GM18867 (cell line): ENCODE measurements at regions not wholly inside any gene's neighbourhood (a gene's known extent, or its start where the extent isn't known, plus 50 kb on each side); places are given as distances from the start of the nearest gene placed in this dataset.
A peak's percentile ranks its signal among the peaks of the same experiment; 100 is the strongest.
"Not testable (repeated sequence)": the region's sequence is repeated elsewhere in the genome, so short reads cannot be mapped to it uniquely, and the experiment has no call there.

Experiments
- ATAC-seq: cut with Tn5 transposase; IDR thresholded peaks from one replicate; pipeline ENCODE4 v1.9.1; 2021; ENCODE audit warnings: mild to moderate bottlenecking, moderate library complexity; ENCODE audit not compliant: unreplicated experiment

DNA sequence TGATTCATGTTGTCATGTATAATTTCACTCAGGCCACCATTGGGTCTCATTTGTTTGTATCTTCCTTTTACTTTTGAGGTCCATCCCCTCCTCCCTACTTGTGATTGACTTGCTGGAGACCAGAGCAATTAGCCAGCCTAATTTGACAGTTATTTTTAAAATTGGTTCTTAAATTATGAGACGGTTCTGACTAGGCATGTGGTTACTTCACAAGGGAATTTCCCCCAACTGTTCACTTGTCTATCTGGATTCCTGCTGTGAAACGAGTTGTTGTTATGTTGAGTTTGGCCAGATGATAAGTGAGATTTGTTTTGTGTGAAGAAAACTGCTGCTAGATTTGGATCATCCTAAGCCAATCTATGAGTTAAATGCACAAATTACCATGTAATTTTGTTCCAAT is 359.1 kb downstream of the BARHL2 start:
- peak; percentile 65 for ATAC-seq

DNA sequence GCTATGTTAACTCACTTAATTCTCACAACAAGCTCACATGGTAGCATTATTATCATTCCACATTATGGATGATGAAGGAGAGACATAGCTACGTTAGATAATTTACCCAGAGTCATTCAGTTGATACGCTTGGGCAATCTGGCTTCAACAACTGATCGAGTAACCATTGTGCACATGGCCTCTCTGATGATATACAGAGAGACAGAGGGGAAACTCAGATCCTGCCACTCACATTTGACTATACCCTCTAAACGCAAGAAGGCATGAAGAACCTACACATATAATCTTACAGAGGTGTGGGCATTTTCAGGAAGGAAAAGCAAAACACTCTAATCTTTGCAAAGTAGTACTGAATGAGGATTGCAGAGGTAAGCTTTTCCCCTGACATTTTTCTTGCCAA is 360.1 kb downstream of the BARHL2 start:
- ATAC-seq: peak; percentile 49

DNA sequence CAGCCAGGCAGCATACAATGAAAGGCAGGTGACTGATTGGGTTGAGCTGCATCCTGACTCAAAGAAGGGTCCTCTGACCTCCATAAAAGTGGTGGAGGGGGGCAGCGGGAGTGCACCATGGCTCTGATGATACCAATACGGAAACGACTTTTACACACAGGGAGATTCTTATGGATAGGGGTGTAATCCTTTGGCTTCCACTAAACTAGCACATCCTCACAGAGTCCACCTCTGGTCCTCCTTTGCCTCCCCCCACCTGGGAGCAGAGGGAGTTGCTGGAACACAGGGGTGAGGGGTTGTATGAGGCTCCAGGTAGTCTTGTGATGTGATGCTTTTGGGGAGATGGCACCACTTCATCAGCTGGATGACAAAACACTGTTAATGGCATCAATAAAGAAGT is 361.0 kb downstream of the BARHL2 start:
- ATAC-seq: no peak

DNA sequence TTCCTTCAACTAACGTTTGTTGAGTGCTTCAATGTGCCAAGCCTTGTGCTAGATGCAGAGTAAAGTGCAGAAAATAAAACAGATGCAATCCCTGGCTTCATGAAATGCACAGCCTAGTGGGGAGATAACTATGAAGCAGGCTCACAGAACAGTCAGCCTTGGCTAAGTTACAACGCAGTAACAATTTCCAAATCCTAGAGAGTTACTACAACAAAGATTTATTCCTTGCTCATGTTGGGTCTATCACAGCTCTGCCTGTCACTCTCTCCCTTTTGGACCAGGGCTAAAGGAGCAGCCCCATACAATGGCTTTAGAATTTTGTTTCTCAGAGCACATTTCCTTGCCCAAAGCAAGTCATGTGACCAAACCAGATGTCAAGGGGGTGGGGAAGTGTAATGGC is 359.8 kb downstream of the ZNF326 start:
- no peak for ATAC-seq

DNA sequence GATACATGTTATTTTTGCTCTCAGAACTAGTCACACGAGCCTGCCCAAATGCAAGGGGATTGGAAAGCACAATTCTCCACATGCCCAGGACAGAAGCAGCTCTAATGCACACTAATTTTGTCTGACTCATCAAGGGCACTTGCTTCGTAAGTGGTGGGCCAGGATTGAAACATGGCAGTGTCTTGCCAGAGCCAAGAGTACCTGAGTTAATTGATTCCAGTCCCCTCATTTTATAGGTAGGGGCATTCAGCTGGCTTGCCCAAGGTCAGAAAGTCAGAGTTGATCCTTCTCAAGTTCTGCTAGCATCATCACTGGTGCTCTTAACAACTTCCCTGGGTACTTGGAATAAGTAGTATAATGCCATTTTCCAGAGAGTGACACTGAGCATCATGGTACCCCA is 356.1 kb downstream of the ZNF326 start:
- no peak for ATAC-seq

DNA sequence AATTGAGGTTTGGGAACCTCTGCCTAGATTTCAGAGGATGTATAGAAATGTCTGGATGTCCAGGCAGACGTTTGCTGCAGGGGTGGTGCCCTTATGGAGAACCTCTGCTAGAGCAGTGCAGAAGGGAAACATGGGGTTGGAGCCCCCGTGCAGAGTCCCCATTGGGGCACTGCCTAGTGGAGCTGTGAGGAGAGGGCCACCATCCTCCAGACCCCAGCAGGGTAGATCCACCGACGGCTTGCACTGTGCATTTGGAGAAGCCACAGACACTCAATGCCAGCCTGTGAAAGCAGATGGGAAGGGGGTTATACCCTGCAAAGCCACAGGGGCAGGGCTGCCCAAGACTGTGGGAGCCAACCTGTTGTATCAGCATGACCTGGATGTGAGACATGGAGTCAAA is 354.6 kb downstream of the ZNF326 start:
- no peak for ATAC-seq

DNA sequence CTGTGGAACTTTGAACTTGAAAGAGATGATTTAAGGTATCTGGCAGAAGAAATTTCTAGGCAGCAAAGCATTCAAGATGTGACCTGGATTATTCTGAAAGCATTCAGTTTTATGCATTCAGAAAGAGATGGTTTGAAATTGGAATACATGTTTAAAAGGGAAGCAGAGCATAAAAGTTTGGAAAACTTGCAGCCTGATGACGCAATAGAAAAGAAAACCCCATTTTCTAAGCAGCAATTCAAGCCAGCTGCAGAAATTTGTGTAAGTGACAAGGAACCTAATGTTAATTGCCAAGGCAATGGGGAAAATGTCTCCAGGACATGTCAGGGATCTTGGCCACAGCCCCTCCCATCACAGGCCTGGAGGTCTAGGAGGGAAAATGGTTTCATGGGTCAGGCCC is 354.0 kb downstream of the ZNF326 start:
- ATAC-seq: no peak

DNA sequence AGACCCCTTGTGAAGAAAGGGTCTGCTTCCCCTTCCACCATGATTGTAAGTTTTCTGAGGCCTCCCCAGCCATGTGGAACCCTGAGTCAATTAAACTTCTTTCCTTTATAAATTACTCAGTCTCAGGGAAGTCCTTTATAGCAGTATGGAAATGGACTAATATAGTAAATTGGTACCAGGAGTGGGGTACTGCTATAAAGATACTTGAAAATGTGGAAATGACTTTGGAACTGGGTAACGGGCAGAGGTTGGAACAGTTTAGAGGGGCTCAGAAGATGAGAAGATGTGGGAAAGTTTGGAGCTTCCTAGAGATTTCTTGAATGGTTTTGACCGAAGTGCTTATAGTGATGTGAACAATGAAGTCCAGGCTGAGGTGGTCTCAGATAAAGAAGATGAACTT is 353.5 kb downstream of the ZNF326 start:
- not testable (repeated sequence) for ATAC-seq

DNA sequence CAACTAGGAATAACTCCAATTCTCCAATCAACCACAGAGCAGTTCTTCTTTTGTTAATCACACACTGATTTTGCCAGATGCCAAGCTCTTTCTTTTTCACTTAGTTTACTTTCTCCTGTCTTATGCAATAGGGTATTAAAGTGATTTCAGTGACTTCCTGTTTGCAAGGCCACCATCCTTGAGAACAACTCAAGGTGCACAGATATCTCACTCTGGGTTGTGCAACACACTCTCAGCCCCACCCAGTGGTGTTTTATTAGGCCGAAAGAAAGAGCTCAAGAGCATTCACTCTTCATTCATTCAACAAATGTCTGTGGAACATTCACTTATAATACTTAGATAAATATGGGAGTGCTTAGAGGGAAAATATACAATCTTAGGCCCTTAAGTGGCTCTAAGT is 352.5 kb downstream of the ZNF326 start:
- ATAC-seq: no peak

DNA sequence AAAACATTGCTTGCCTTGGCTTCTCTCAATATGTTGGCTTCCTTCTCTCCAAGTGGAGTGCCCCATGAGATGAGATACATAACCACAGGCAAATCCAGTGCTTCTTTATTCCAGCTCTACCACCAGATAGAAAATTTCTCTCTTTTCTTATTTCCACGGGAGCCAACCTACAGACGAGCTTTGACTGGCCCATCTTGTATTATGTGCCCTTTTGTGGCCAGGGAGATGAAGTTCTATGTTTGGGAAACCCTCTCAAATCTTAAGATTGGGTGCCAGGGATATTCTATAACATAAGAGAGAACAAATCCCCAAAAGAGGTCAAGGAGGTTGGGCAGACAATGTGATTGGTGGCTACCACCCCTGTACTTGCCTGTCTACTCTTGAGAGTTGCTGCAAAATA is 351.8 kb downstream of the ZNF326 start:
- ATAC-seq: no peak

DNA sequence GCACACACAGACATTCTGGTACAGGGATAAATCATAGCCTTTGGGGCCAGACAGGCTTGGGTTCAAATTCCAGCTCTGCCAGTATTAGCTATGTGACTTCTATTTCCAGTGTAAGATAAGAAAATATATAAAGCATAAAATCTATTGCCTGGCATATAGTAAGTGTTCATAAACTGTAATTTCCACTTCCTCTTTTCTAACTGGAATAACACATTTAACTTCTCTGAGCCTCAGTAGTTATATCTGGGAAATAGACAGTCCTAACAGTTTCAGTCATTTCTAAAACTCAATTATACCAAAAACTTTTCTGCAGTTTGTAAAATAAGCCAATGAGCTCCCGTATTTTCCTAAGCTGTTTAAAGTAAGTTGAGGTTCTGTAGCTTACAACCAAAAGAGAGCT is 351.4 kb downstream of the ZNF326 start:
- ATAC-seq: no peak

DNA sequence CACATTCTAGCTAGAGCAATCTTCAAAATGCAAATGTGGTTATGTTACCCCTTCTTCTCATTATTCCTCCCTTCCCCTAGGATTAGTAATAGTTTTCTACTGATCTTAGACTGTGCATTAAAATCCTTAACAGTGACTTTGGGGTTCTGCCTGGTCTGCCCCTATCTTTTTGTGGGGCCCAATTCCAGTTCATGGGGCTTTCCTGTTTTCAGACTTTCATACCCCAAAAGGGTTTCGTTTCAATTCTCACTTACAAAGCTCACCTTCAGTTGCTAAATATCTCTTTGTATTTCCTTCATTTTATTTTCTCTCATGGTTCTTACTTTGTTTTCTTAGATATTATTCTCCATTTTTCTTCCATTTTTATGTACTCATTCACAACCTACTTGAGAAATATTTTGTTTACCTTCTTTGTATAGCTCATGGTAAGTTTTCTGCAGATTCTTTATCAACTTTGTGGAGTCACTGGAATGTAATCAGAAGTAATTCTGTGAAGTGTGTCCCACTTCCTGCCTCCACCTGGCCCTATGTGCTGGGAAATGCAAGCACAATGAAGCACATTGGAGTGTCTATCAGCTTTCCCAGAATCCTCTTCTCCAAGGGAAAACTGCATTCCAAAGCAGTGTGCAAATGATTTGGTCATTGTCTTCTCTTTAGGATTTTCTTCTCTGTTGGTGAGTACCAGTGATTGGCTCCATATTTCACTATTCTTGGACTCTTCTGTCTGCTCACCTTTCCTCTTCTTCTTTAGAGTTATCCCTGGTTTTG is 350.2 kb downstream of the ZNF326 start:
- ATAC-seq: peak; percentile 61

DNA sequence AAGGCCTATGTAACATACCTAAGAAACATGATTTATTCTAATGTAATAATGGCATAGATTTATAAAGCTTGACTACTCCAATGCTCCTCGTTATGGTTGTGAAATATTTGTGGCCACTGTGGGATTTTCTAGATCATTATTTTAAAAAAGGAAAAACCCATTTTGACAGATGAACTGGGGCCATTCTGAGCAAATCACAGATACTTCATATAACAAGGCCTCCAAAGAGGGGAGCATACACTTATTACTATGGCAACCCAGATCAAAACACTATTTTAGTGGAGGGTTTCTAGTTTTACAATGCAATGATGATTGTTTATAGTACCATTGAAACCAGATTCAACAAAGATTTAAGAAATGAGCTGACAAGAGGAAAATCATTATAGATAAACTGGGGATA is 346.6 kb downstream of the ZNF326 start:
- no peak for ATAC-seq

DNA sequence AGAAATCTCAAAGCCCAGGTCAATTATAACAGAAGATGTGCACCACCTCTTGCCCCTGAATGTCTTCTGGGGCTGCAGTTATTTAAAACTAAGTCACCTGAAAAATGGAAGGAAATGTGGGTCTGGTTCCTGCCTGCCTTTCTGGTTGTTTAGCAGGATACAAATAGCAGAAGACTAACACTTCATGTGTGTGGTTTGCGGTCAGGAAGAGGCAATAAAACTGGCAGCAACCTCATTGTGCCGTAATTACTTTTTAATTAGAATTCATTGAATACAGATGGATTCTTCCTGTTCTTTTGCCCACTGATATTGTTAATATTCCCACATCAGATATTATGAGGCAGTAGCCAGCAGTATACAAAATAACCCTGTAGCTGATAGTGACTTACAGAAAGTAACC is 345.7 kb downstream of the ZNF326 start:
- no peak for ATAC-seq

DNA sequence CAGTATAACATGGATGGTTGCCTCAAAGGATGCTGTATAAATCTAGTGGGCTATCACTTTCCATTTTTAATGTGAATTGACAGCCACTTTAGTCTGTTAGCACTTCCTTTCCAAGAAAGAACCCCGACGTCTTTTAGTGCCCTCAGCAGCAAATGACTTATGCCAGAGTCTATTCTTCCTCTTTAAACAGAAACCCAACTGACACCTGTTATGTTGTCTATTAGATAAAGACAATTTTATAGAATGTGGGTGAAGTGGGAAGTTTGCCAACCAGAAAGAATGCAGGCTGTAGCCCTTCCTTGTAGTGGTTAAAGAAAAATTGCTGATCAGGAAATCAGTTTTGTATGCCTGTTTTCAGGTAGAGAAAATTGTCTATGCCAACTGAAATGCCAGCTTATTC is 344.9 kb downstream of the ZNF326 start:
- ATAC-seq: no peak

DNA sequence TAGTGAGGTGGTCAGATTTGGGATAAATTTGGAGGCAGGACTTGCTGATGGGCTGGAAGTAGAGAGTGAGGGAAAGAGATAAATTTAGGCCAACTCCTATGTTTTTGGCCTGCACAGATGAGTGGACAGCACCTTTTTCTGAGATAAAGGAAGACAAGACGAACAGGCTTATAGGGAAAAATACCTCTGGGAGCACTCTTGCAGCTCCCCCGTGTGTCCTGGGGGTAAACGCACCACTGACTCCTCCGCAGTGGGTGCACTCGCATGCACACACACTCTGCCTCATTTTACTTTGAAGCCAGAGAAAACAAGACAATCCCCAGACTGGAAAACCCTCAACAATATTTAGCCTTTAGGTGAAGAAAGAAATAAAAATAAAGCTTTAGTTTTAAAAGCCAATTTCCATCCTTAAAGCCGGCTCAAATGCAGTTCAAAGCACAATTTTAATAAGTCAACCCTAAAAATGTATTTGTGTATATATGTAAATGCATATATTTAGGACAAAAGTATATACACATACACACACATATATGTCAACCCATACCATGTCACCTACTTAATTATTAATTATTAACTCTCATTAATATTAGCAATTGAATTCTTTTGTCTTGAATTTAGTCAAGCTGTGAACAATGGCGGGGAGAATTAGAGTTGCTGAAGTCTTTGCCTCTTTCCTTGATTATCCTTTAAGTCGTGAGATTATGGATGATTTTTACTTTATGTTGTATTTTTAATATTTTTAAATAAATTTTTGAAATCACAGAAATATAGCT is 341.8 kb downstream of the ZNF326 start:
- ATAC-seq: no peak

DNA sequence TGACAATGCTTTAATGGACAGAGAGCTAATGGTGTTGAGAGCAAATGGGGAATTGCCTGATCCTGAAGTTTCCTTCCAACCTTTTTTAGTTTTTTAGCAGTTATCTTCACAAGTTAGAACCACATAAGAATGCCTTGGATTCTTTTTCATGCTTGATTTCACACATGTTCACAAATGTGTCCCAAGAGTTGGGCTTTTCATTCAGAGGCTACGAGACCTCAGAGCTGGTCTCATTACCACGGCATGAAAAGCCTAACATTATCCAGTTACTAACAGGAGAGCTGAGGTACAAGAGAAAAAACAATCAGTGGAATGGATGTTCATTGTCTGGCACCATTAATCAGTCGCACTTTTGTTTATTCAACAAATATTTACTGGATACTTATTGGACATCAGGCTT is 340.6 kb downstream of the ZNF326 start:
- no peak for ATAC-seq

DNA sequence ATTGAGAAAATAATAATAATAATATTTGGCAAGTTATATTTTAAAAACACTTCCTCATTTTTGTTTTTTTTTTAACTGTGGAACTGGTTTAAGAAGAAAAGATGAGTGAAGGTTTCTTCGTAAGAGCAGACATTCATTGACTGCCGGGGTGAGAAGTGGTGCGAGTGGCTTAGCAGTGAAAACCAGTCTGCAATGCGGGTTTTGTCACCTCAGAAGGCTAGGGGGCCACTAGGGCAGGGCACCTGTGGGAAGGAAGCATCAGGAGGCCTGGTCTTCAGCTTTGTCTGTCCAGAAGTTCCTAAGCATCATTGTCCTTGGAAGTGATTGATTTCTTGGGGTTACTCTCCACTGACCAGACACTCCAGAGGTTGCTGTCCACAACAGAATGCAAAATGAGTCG is 339.2 kb downstream of the ZNF326 start:
- no peak for ATAC-seq

DNA sequence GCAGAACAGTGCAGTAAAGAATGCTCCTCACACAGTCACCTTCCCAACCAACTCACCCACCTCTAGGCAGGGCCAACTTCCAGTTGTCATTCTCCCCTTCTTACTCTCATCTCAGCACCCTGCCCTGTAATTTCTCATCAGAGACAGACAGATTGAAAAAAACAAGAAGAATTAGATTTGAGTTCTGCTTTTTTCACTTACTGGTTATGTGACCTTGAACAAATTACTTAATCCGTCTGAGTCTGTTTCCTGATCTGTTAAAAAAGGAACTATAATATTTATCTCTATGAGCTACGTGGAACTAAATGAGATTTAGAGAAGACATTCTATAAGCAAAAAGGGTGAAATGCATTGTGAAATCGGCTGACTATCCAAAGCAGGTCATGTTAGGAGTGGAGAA is 330.3 kb downstream of the ZNF326 start:
- ATAC-seq: no peak

DNA sequence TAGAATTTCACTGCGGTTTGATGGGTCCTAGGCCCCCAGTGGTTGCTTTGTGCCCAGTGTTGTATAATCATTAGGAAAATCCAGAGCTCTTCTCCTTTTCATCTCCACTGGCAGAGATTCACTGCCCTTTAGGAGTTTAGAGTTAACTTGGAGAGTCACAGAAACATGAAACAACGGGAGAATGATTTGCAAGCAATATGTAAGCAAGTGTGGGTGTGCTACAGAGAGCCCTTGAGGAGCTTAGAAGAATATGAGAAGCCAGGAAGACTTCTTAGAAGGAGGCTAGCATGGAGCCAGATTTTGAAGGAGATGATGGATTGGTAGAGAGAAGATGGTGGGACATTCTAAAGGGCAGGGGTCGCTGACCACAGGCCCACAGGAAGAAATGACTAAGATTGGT is 327.3 kb downstream of the ZNF326 start:
- ATAC-seq: no peak

DNA sequence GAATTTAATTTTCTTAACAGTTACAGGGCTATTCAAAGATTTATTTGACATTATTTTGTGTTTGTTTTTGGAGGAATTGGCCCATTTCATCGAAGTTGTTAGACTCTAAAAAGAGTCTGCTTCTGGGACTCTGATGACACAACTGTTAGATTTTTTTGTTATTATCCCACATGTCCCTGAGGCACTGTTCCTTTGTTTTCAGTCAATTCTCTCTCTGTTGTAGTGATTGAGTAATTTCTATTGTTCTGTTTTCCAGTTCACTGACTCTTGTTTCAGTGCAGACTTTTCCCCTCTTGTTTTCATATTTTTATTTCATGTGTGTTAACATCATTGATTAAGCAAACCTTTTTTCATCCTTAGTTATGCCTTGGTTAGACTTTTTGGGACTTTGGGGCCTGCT is 325.0 kb downstream of the ZNF326 start:
- ATAC-seq: no peak

DNA sequence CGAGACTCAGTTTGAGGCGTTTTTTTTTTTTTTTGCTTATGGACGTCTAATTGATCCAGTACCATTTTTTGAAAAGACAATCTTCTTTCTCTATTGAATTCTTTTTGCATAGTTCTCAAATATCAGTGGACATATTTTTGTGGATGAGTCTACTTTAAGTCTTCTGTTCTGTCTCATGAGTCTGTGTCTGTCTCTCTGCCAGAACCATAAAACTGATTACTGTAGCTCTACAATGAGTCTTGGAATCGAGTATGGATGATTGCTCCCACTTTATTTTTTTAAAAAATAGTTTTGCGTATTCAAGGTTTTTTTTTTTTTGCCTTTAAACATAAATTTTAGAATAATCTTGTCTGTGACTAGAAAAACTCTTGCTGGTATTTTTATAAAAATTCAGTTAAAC is 323.5 kb downstream of the ZNF326 start:
- ATAC-seq: no peak

DNA sequence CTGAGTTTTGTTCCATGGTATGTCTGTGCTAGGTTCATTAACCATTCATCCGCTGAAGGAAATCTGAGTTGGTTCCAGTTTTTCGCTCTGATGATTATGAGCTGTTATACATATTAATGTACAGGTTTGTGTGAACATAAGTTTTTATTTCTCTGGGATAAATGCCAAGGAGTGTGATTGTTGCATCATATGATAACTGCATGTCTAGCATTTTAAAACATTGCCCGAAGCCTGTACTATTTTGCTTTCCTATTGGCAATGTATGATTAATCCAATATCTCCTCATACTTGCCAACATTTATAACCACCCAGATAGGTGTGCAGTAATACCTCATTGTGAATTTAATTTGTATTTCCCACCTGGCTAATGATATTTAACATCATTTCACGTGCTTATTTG is 322.7 kb downstream of the ZNF326 start:
- no peak for ATAC-seq
